Thymus (tissue), 11 donors: ENCODE measurements at regions not wholly inside any gene's neighbourhood (a gene's known extent, or its start where the extent isn't known, plus 50 kb on each side); places are given as distances from the start of the nearest gene placed in this dataset.

Experiments used
- DNase-seq, 9 donors: peaks; one replicate each; pipeline ENCODE4 v3.0.0-alpha.2; 2013; ENCODE audit warnings: low spot score in 9 of 9, low read depth in 6 of 9, missing footprints in 1 of 9
- H3K27ac ChIP-seq, 2 donors: one replicate each; pipeline ENCODE4 v1.5.1; 2013; ENCODE audit warnings: control low read depth in 1 of 2, low read depth in 1 of 2, low read length in 1 of 2, mild to moderate bottlenecking in 1 of 2, moderate library complexity in 1 of 2
- H3K27me3 ChIP-seq, 2 donors: one replicate each; pipeline ENCODE4 v1.5.1; 2013; ENCODE audit warnings: low read length in 1 of 2; ENCODE audit not compliant: control insufficient read depth in 2 of 2, insufficient read depth in 1 of 2
- H3K36me3 ChIP-seq, 2 donors: one replicate each; pipeline ENCODE4 v1.5.1; 2013; ENCODE audit warnings: low read length in 1 of 2, mild to moderate bottlenecking in 1 of 2, moderate library complexity in 1 of 2; ENCODE audit not compliant: control insufficient read depth in 2 of 2, insufficient read depth in 2 of 2
- H3K4me1 ChIP-seq, 2 donors: one replicate each; pipeline ENCODE4 v1.5.1; 2013; ENCODE audit warnings: low read length in 2 of 2; ENCODE audit not compliant: control insufficient read depth in 2 of 2, insufficient read depth in 2 of 2
- H3K4me3 ChIP-seq, 2 donors: one replicate each; pipeline ENCODE4 v1.5.1; 2013; ENCODE audit warnings: low read length in 2 of 2, control low read depth in 1 of 2, mild to moderate bottlenecking in 1 of 2
- H3K9me3 ChIP-seq, 2 donors: one replicate each; pipeline ENCODE4 v1.5.1; 2013; ENCODE audit warnings: low read length in 1 of 2, mild to moderate bottlenecking in 1 of 2; ENCODE audit not compliant: control insufficient read depth in 2 of 2, insufficient read depth in 1 of 2
- WGBS: extraction: QIAGEN DNeasy Blood & Tissue Kit; methylation state at CpG from one replicate; pipeline ENCODE4 v1.1.7; 2013; 5-methylcytosine and 5-hydroxymethylcytosine counted together
- donor health status: healthy.

DNA sequence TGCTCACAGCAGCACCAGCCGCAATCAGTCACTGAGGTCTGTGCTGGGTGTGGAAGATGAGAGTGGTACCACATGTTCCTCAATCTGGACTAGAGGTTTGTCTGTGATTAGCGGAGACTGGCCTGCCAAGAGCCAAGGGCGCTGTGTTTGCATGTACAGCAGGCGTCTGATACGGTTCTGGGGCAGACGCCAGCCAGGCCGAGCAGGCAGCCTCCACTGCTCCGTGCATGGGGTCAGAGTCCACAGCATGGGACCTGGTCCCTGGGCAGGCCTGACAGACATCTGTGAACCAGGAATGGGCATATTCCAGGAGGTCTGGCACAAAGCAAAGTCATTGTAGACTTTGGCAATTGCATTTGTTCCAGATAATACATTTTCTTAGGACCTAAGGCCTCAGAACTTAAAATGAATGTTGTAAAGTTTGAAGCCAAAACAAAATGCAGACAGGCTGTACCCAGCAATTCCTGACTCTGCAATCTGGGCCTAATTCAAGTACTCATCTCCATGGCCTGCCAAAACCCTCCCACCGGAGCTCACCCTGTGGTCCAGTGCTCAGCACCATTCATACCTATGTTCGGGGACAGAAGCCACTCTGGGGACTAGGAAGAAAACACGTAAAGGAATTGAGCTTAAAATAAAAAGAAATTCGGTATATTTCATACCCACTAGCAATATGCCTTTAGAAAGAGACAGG is 50.0 kb upstream of the FAM20C start:
- 96% methylated on average over 12 of the region's 12 CpGs for WGBS
- no peak for DNase-seq
- Histone ChIP-seq H3K4me3 (no peak overlapping the region), H3K36me3 (no peaks in the 10 kb centered on the region), H3K27ac (no peak overlapping the region), H3K27me3 (no peaks in the 10 kb centered on the region), H3K9me3 (no peaks in the 10 kb centered on the region), H3K4me1 (no peaks in the 10 kb centered on the region)
